Left kidney (tissue), 1 donor: ENCODE measurements at regions not wholly inside any gene's neighbourhood (a gene's known extent, or its start where the extent isn't known, plus 50 kb on each side); places are given as distances from the start of the nearest gene placed in this dataset.

ENCODE experiments used
- DNase-seq: peaks from one replicate; pipeline ENCODE4 v3.0.0-alpha.2; 2013

DNA sequence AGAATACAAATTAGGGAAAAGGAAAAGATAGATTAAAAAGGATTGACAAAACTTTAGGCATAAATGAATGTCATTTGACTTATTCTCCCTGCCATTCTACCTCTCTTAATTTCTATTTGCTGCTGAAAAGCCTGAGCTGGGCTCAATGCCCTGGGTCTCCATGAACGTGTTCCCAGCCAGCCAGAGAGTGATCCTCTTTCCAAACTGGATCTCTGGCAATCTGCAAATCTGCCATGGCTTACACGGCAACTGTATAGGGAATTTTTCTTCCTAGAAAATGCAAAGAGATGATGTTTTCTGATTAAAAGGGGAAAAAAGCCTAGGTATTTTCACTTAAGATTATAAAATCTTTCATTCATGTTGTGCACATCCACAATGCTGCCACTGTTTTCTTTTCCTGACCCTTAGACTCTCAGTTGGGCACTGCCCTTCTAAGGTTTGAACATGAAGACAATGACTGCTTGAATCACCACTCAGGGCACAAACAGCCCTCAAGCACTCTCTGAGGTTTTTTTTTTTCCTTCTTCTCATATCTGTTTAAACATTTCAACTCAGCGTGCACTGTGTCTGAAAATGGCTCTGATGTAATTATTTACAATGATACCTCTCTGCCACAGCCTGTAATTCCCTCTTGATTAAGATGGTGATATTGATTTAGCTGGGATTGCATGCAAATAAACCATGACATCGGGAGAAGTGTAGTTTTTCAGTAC is 60.3 kb downstream of the DACT1 start:
- DNase-seq = no peak

DNA sequence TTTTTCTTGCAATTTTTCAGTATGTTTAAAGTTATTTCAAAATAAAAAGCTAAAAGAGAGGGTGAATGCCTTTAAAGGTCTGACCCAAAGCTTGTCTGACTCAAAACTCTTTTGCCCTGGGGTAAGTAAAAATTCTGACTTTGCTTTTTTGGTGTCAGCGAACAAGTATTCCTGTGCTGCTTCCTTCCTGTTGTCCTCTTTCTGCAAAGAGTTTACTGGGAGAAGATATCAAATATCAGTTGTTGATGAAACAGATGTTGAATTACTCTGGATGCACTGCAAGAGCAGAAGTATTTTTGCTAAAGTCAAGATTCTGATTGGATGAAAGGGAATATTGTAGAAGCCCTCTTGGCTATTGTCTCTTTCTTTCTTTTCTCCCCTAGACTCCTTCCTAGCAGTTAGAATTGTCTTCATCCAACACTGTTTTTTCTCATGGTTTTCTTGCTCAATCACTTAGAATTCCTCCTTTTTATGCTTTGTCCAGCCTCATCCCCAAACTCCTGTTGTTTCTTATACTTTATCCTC is 62.0 kb downstream of the DACT1 start:
- no peak for DNase-seq

DNA sequence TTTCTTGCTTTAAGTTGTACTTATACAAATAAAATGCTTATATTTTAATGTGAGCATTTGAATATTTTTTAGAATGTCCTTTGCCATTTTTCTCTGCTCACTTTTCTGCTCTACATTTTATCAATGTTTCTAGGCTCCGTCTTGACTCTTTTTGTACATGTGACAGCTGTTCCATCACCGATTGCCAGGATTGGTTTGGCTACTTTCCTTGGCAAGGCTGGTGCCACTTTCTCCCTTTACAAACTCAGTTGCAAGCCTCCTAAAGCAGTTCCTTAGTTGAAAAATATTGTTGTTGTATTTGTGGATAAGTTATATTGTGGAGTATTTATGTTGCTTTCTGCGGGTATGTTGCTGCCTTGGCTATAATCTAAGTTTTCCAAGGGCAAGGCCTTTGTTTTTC is 63.4 kb downstream of the DACT1 start:
- no peak for DNase-seq

DNA sequence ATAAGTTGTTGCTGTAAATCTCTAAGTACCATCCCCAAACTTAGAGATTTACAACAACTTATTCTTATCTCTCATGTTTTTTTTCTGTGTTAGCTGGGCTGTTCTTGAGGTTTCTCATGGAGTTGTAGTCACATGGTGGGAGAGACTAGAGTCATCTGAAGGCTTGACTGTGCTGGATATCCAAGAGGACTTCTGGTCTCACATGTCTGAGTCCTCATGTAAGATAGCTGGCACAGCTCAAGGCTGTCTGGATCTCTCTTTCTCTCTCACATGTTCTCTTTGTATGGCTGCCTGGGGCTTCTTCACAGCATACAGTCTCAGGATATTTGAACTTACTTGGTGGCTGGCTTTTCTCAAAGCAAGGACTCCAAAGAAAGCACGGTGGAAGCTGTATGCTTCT is 63.8 kb downstream of the DACT1 start:
- no peak for DNase-seq

DNA sequence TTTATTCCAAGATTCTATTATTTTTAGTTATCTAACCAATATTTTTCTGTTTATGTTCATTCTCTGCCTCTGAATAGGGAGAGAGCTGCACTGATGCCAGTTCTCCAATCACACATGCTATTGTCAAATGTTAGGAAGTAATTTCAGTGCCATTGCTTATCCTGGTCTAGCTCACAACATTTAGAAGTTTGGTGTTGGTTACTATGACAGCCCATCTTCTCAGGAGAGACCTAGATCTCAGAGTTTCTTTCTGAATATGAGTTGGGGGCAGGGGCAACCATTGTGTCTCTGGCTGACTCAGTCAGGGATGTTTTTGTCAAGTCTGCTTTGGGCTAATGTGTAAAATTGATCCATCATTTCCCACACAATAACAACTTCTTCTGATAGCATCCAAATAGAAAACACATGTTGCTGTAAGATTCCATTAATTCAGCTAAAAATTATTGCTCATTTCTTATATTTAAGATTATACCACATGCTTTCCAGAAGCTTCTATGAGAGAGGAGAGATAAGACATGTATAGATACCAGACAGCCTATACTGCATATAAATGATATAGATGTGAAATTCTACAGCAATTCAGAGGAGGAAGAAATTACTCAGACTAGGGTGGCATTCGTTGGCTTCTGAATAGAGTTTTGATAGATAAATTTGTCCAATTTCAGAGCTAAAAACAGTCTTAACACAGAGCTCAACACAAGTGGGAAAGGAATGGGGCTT is 64.8 kb downstream of the DACT1 start:
- no peak for DNase-seq

DNA sequence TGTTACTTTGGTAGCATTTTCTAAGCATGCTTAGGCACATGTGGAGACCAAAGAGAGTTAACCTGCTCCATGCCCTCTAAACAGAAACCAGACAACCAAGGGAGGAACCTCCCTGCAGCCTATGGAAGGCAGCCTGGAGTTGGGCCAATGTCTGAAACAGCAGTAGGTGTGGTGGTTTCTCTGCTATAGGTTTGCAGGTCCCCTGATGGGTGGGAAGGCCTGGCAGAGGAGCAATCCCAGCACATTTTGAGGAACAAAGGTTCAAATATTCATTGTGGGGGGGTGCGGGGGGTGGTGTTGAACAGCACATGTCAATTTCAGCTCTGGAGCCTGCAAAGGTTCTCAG is 65.4 kb downstream of the DACT1 start:
- DNase-seq = no peak

DNA sequence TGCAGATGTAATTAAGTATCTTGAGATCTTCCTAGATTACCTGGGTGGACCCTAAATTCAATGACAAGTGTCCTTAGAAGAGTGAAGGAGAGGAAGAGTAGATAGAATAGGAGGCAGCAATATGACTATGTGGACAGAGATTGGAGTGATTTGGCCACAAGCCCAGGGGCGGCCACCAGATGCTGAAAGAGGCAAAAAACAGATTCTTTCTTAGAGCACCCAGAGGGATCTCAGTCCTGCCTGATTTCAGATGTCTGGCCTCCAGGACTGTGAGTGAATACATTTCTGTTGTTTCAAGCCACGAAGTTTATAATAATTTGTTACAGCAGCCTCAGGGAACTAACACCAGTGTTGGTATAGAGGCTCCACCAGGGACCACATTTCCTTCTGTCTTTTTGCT is 67.3 kb downstream of the DACT1 start:
- no peak for DNase-seq

DNA sequence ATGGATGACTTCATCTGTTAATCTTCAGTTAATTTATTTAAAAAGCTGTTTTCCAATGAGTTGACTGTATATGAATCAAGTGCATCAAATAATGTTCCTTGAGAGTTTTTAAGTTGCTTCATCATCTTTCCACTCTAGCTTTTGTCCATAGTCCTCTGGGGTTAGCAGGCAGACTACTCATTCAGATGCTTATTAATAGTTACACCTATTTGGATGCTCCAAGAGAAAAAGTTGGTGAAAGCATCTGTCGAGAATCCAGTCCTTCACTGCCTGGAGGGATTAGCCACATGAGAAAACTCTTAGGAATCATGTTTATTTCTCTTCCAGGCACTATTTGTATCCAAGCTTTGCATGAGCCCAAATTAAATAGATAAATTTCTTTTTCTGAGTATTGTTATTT is 70.2 kb downstream of the DACT1 start:
- no peak for DNase-seq

DNA sequence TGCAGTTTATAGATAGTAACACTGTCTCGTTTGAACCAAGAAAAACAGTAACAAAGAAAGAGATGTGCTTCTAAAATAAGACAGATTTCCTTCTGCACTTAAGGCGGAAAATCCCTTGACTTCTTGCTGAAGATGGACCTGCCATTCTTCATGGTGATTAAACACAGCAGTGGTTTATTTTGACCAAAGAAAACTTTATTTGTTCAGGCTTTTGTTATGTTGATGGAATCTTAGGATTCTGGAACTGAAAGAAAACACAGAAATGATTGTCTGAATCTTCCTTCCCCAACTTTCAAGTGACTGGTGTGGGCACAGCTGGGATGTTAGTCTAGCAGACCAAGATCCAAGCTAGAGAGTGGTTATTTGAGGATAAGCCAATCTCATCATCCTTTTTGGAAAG is 72.2 kb downstream of the DACT1 start:
- no peak for DNase-seq

DNA sequence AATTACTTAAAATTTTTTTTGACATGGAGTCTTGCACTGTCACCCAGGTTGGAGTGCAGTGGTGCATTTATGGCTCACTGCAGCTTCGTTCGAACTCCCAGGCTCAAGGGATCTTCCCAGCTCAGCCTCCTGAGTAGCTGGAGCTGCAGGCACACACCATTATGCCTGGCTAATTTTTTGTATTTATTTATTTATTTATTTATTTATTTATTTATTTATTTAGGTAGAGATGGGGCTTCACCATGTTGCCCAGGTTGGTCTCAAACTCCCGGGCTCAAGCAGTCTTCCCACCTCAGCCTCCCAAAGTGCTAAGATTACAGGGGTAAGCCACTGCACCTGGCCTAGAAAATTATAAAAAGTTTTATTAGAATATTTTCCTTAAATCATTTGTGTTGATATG is 73.6 kb downstream of the DACT1 start:
- no peak for DNase-seq

DNA sequence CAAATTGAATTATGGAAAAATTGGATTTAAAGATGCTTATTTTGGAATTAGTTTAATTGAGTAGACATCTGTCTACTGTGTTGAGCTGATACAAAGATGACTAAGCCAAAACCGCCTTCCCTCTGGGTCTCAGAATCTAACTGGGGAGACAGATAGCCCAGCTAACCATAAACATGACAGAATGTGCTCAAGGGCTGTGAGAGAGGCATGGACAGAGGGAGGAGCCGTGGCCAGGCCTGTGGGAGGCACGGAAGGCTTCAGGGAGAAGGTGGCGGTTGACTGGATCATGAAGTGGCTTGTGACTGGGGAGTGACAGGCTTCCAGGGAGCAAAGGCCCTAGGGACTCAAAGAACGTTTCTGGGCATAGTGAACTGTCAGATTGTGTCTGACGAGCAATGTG is 74.6 kb downstream of the DACT1 start:
- no peak for DNase-seq

DNA sequence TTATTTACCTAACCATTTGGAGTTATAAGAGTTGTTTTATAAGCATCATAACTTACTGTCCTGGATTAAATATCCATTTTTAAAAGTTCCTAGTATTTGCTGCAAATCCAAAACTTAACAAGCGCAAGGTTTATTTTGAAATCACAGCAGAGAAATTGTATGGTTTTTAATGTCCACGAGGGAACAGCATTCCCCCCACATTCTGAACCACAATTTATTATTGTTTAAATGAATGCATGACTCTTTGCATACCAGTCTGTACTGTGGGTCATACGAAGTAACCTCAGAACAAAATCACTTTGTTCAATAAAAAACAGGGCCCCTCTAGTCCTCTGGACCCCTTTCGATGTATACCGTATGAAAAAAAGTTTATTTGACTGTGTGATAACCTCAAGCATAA is 75.9 kb downstream of the DACT1 start:
- no peak for DNase-seq

DNA sequence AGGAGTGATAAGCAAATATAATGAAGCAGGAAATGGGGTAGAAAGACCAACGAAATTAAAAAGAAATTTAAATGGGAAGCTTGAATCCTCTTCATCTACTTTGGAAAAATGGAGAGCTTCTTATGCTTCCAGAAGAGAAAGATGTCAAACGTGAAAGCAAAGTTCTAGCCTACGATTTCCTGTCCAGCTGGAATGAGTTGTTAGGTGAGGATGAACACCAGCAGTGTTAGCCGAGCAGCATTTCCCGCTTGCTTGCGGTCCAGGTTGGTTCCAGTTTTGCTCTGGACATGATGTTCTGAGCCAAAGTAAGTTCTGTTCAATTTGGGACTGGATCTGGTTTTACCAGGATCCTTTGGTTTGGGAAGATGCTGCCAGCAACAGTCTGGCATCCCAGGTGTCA is 78.9 kb downstream of the DACT1 start:
- no peak for DNase-seq

DNA sequence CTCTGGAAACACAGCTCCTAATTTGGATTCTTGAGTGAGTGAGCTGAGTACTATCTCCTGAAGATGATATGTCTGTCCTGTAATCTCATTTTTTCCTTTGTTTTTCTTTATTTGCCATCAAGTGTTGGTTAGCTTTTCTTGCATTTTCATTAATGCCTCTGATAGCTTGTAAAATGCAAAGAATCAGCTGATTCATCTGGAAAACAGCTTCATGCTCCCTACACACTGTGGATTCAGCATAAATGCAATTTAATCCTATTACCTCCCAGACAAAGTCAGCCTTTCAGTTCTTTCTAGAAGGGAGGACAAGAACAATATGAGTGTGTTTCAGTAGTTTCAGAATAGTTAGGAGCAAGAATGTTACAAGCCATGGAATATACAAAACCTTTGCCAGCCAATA is 79.4 kb downstream of the DACT1 start:
- no peak for DNase-seq

DNA sequence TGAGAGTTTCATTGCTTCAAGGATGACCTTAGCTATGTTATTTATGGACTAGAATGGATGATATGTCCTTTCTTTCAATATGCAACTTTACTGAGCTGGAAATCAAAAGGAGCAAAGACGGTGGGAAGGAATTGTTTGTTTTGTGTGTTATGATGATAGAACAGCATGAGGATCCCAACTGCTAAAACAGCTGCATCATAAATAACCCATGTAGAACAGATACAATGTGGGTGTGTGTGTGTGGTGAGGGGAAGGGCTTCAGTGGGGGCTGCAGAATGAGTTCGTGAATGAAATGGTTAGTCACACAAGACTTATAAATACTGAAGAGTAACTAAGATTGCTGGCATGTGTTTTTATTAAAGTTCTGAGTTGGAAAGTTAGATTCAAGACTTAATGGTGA is 80.1 kb downstream of the DACT1 start:
- DNase-seq = no peak

DNA sequence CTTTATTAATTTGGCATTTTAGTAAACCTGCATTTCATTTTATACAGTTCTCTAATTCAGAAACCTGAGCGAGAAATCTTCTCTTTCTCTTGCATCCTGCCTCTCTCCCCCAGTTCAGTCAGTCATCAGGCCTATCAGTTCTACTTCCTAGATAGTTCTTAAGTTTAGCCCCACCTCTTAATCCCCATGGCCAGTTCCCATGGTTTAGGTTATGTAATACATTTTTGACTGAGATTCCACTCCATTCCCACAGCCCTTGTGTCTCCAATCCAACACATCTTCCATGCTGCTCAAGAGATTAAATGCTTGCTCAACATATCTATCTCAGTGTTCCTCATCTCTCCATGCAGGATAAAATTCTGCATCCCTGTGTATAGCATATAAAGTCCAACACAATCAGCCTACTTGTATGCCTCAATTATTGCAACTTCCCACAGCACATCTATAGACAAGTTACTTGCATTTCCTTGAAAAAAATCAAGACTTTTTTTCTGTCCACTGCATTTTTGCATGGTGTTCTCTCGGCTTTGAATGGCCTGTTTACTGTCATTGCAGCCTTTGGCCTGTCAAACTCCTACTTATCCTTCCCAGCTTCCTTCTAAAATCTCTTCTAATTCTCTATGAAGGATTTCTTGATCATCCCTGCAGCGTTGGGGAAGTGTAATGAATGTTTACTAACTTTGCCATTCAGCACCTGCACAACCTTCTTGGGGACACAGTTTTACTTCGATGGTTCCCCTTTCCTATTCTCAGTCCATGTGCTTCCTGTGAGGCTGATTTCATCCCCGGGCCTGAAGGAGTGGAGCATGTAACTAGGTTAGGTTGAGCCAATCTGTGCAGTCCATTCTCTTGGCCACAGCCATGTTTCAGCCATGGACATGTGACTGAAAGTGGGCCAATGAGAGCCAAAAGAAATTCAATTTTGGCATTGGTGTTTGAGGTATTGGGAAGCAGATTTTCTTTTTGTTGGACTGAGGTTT is 80.8 kb downstream of the DACT1 start:
- DNase-seq = no peak

DNA sequence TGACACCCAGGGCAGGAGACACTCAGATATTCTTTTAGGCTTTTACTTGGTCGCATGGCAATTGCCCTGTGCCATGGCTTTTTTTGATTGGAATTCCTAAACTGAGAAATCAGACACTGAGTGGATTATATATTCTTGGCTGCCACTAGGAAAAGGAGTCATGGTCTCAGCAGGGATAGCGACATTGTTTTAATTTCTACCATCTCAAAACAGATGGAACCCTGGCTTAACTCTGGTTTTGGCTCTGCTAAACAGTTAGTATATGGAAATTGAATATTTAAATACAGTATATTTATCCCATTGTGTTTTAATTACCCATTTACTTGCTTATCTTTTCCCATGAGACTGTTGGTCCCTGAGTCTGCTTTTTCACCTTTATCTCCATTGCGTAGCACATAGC is 84.0 kb downstream of the DACT1 start:
- no peak for DNase-seq

DNA sequence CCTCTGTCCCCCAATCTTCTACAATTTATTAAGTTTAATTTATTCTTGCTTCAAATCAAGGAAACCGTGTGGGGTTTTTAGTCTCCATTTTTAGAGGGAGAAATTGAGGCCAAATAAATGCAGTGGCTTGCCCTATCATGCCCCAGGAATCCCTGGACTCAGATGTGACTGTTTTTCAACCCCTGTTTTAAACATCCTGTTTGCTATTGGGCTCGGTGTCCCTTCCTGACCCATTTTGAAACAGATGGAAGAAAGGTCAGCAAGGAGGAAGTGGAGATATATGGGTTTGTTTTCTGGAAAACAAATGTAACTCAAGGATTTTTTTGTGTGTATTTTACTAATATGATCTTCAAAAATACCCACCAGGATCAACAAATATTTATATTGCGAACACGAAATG is 84.7 kb downstream of the DACT1 start:
- DNase-seq = no peak

DNA sequence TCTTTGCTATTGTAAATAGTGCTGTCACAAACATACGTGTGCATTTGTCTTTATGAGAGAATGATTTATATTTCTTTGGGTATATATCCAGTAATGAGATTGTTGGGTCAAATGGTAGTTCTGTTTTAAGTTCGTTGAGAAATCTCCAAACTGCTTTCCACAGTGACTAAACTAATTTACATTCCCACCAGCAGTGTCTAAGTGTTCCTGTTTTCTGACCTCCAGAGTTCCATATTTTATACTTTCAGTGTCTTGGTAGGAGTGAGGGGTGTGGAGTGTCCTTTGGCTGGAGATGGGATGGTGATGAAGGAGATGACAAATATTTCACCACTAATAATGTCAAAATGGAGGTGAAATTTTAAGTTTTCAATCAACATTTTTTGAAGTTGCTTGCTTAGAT is 86.4 kb downstream of the DACT1 start:
- no peak for DNase-seq

DNA sequence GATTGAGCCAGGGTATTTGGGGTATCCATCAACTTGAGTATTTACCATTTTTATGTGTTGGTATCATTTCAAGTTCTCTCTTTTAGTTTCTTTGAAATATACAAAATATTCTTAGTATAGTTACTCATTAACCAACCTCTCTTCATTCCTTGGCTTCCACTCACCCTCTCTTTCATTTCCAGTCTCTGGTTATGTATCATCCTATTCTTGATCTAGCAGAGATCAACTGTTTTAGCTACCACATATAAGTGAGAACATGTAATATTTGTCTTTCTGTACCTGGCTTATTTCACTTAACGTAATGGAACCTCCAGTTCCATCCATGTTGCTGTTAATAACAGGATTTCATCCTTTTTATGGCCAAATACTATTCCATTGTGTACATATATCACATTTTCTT is 86.9 kb downstream of the DACT1 start:
- DNase-seq = no peak

DNA sequence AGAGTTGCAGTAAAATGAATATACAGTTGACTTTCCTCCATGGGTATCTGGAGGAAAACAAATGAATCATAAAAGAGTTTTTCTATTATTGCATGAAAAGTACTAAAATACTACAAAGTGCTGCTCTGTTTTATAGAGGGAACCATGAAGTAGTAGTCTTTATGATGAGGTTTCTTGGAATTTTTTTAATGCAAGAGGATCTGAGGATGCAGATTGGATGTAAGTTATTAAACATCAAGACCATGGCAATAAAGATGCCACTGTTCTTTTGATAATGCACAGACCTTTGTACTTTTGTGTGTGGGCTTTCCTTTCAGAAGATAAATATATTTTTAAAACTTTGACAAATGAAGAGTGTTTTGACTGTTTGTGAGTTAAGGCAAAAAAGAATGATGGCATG is 87.5 kb downstream of the DACT1 start:
- no peak for DNase-seq

DNA sequence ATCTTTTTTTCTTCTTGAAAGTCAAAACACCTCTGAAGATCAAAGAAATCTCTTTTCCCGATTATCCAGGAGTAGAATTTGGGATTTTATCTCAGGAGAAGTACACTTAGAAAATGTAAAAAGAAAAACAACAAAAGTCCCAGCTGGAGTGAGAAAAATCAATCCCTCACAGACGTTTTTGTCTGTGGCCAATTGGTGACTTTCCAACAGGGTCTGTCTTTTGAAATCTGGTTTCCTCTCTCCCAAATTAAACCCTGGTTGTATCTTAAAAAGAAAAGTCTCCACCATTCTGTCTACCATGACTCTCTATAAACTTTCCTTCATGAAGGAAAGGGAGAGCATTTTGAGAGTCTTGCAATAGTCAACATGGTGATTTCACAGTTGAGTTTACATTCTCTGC is 88.1 kb downstream of the DACT1 start:
- no peak for DNase-seq
